WI38 (cell line): ENCODE measurements at regions not wholly inside any gene's neighbourhood (a gene's known extent, or its start where the extent isn't known, plus 50 kb on each side); places are given as distances from the start of the nearest gene placed in this dataset.

ENCODE experiments used
- H3K4me3 ChIP-seq: 2 replicates; pipeline ENCODE4 v1.5.1; 2011; ENCODE audit warnings: low read depth, mild to moderate bottlenecking, control low read depth, low read length
- TF ChIP-seq, protein P1 (sequence below): IDR thresholded peaks from 2 replicates; pipeline ENCODE4 v1.5.1; 2012; ENCODE audit warnings: low read depth, mild to moderate bottlenecking, control low read depth, low read length

DNA sequence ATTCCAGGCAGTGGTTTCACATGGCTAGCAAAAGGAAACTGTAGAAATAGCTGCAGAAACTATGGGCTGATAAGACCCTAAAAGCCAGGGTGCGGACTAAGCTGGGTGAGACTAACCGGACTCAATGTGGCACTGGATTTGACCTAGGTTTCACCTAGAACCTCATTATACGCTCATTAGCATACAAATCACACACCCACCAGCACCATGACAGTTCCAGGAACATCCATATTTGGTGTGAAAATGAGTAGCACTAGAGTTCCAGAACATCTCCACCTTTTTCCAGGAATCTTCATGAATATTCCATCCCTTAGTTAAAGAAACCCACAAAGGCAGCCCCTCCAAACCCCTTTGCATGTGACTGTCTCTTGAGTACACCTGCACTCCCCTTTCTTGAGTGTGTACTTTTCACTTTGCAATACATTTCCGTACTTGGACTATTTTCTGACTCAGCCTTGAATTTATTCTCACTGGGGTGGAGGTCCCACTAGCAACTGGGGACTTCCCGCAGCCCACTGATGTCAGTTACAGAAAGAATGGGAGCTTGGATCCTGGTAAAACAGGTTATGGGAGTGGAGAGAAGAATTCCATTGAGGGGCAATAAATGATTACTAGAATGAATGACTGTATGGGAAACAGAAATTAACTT, 58.0 kb upstream of the SPATA31C2 start:
- no peak overlapping the region for H3K4me3 ChIP-seq
- TF ChIP-seq, protein P1, sequence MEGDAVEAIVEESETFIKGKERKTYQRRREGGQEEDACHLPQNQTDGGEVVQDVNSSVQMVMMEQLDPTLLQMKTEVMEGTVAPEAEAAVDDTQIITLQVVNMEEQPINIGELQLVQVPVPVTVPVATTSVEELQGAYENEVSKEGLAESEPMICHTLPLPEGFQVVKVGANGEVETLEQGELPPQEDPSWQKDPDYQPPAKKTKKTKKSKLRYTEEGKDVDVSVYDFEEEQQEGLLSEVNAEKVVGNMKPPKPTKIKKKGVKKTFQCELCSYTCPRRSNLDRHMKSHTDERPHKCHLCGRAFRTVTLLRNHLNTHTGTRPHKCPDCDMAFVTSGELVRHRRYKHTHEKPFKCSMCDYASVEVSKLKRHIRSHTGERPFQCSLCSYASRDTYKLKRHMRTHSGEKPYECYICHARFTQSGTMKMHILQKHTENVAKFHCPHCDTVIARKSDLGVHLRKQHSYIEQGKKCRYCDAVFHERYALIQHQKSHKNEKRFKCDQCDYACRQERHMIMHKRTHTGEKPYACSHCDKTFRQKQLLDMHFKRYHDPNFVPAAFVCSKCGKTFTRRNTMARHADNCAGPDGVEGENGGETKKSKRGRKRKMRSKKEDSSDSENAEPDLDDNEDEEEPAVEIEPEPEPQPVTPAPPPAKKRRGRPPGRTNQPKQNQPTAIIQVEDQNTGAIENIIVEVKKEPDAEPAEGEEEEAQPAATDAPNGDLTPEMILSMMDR = no peak

DNA sequence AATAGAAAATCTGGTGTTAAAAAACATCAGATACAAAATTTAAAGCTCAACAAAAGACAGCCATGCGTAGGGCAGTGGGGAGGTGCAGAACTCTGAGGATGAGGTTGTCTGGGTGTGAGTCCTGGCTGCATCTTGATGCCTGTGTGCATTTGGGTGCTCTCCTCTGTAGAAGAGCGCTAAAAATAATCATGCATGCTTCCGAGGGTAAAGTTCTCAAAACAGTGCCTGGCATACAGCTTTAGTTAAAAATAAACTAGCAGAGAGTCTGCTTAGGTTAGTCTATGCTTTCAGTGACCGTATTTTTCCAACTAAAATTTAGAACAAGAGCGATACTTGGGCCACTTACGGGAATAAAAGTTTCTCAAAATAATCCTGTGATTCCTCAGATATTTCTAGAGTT, 55.5 kb upstream of the SPATA31C2 start:
- TF ChIP-seq, protein P1 = no peak
- H3K4me3 ChIP-seq = no peak overlapping the region

DNA sequence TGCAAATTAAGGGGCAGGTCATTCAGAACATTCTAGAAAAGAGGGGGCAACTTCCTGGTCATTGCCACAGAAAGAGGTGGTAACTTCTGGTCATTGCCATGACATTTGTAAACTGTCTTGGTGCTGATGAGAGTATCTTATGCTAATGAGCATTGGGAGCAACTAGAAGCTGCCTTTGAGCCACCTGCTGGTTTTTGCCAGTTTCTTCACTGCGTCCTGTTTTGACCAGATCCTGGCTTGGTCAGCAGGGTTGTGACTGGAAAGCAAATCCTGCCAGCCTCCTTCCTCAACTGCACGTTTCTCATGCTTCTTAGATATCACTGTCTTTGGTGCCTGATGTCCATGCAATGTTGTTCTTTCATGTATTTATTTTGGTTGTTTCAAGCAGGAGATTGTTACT, 53.2 kb upstream of the SPATA31C2 start:
- no peak overlapping the region for H3K4me3 ChIP-seq
- TF ChIP-seq, protein P1 = no peak

DNA sequence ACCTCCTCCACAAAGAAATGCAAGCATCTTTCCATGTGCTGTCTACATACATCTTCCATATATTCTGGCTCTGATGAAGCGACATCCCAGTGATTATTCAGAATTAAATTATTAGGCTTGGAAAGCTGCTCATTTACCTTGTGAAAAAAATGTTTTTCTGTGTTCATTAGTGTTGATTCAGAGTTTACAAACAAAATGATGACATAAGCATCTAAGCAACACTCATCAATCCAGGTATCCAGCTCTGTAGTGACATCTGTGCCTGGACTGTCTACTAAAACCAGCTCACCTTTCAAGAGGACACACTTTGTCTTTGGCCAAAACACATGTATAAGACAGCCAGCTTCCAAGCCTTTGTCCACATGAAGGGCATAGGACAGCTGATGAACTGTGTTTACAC, 51.1 kb upstream of the SPATA31C2 start:
- TF ChIP-seq, protein P1 = no peak

More for the DNA sequence above, 51.1 kb upstream of the SPATA31C2 start:
- no peak overlapping the region for H3K4me3 ChIP-seq
